ENCODE measurements at regions not wholly inside any gene's neighbourhood (a gene's known extent, or its start where the extent isn't known, plus 50 kb on each side); places are given as distances from the start of the nearest gene placed in this dataset.

GRCh38 chr6:2514965-2515543, 235.7 kb downstream of the MYLK4 start (continued):
- no peak for TF ChIP-seq ZNF382 (CRISPR knock-in tag; IDR thresholded peaks at IDR 0.05; ENCODE audit: borderline replicate concordance)
- TF ChIP-seq, protein P1, sequence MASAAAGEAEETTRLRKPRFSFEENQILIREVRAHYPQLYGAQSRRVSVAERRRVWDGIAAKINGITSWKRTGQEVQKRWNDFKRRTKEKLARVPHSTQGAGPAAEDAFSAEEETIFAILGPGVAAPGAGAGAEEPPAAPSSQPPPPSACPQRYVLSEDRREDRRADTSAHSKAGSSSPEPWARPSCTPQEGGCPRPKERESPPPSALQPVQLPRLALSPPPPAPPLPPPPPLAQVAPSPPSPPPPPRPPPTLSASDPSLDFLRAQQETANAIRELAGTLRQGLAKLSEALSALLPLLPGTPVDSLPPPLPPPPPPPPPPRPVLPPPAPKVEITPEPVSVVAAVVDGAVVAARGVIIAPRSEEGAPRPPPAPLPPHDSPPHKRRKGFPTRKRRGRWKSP (CRISPR knock-in tag; IDR thresholded peaks at IDR 0.05): peak; percentile 63; the same call in 1 of the 2 replicates
- no peak for TF ChIP-seq HDAC6 (IDR thresholded peaks at IDR 0.05; ENCODE audit: low read depth, low read length)
- peak; percentile 70; the same call in 1 of the 2 replicates for TF ChIP-seq ZNF792 (CRISPR knock-in tag; IDR thresholded peaks at IDR 0.05)
- no peak for TF ChIP-seq AKNA (CRISPR knock-in tag; IDR thresholded peaks at IDR 0.05; ENCODE audit: borderline replicate concordance)
- TF ChIP-seq ZNF430 (CRISPR knock-in tag; IDR thresholded peaks at IDR 0.05): peak; percentile 82; the same call in 1 of the 2 replicates
- TF ChIP-seq, protein P2, sequence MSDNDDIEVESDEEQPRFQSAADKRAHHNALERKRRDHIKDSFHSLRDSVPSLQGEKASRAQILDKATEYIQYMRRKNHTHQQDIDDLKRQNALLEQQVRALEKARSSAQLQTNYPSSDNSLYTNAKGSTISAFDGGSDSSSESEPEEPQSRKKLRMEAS (IDR thresholded peaks at IDR 0.05): peak; percentile 91
- no peak for TF ChIP-seq ZNF326 (CRISPR knock-in tag; IDR thresholded peaks at IDR 0.05; ENCODE audit: borderline replicate concordance)
- TF ChIP-seq ZNF543 (CRISPR knock-in tag; IDR thresholded peaks at IDR 0.05): peak; percentile 15; the same call in 1 of the 2 replicates
- no peak for TF ChIP-seq HNRNPK (IDR thresholded peaks at IDR 0.05; ENCODE audit: low read depth, low read length, poor library complexity, severe bottlenecking)
- peak; percentile 79; the same call in 1 of the 2 replicates for TF ChIP-seq TP53 (CRISPR knock-in tag; conservative IDR thresholded peaks at IDR 0.05)
- no peak for TF ChIP-seq ZNF552 (CRISPR knock-in tag; IDR thresholded peaks at IDR 0.05; ENCODE audit: borderline replicate concordance)
- no peak for TF ChIP-seq KDM5A (IDR thresholded peaks at IDR 0.05; ENCODE audit: borderline replicate concordance, low read length)
- TF ChIP-seq, protein P3, sequence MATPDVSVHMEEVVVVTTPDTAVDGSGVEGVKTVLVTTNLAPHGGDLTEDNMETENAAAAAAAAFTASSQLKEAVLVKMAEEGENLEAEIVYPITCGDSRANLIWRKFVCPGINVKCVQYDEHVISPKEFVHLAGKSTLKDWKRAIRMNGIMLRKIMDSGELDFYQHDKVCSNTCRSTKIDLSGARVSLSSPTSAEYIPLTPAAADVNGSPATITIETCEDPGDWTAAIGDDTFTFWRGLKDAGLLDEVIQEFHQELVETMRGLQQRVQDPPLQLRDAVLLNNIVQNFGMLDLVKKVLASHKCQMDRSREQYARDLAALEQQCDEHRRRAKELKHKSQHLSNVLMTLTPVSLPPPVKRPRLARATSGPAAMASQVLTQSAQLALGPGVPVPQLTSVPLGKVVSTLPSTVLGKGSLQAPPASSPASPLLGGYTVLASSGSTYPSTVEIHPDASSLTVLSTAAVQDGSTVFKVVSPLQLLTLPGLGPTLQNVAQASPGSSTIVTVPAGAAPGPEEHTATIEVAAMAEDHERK (CRISPR knock-in tag; IDR thresholded peaks at IDR 0.05; ENCODE audit: low read depth): no peak
- no peak for TF ChIP-seq MTF1 (CRISPR knock-in tag; IDR thresholded peaks at IDR 0.05)
- TF ChIP-seq ZFP37 (CRISPR knock-in tag; IDR thresholded peaks at IDR 0.05; ENCODE audit: borderline replicate concordance): no peak
- TF ChIP-seq PPARG (CRISPR knock-in tag; conservative IDR thresholded peaks at IDR 0.05): peak; percentile 86
- TF ChIP-seq PHF8 (CRISPR knock-in tag; IDR thresholded peaks at IDR 0.05): peak; percentile 62
- TF ChIP-seq AGO2 (optimal IDR thresholded peaks at IDR 0.05; ENCODE audit: low read depth, low read length): no peak
- peak; percentile 92 for TF ChIP-seq ZNF12 (CRISPR knock-in tag; IDR thresholded peaks at IDR 0.05)
- TF ChIP-seq, protein P4, sequence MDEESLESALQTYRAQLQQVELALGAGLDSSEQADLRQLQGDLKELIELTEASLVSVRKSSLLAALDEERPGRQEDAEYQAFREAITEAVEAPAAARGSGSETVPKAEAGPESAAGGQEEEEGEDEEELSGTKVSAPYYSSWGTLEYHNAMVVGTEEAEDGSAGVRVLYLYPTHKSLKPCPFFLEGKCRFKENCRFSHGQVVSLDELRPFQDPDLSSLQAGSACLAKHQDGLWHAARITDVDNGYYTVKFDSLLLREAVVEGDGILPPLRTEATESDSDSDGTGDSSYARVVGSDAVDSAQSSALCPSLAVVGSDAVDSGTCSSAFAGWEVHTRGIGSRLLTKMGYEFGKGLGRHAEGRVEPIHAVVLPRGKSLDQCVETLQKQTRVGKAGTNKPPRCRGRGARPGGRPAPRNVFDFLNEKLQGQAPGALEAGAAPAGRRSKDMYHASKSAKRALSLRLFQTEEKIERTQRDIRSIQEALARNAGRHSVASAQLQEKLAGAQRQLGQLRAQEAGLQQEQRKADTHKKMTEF (CRISPR knock-in tag; IDR thresholded peaks at IDR 0.05): peak; percentile 92
- no peak for TF ChIP-seq SNAPC5 (CRISPR knock-in tag; IDR thresholded peaks at IDR 0.05; ENCODE audit: borderline replicate concordance)
